ENCODE measurements at regions not wholly inside any gene's neighbourhood (a gene's known extent, or its start where the extent isn't known, plus 50 kb on each side); places are given as distances from the start of the nearest gene placed in this dataset.

GRCh38 chr14:94992046-94992445 is 165.3 kb downstream of the DICER1 start:
- TF ChIP-seq CTCF (IDR thresholded peaks at IDR 0.05) (no peak), POLR2A (IDR thresholded peaks at IDR 0.05) (no peak)
